WTC11 (cell line): ENCODE measurements at regions not wholly inside any gene's neighbourhood (a gene's known extent, or its start where the extent isn't known, plus 50 kb on each side); places are given as distances from the start of the nearest gene placed in this dataset.

ENCODE experiments used
- ATAC-seq: fragments of 200-7000 bp; cut with Tn5 transposase; 2 replicates; pipeline ENCODE4 v1.10.0; 2021; ENCODE audit warnings: mild to moderate bottlenecking, moderate library complexity
- CTCF ChIA-PET: fragments of 300-600 bp; sonication (Branson Sonifier 250); formaldehyde crosslinking; loops from one replicate; lab custom pipeline; 2021; ENCODE audit warnings: antibody characterized with exemption; lab: Charles Lee
- POLR2A ChIA-PET: fragments of 350-600 bp; sonication (Branson Sonifier 250); formaldehyde crosslinking; loops from one replicate; lab custom pipeline; 2021; ENCODE audit warnings: antibody characterized with exemption; lab: Charles Lee
- DNase-seq: peaks from one replicate; pipeline ENCODE4 v3.0.0; 2021; ENCODE audit warnings: low spot score
- H3K27ac Mint-ChIP-seq: 2 replicates; pipeline ENCODE4 v1.8.0; 2021; ENCODE audit warnings: mixed read lengths
- H3K27me3 Mint-ChIP-seq: 2 replicates; pipeline ENCODE4 v1.8.0; 2021; ENCODE audit warnings: low read depth, mild to moderate bottlenecking, moderate library complexity, mixed read lengths
- H3K36me3 Mint-ChIP-seq: 2 replicates; pipeline ENCODE4 v1.8.0; 2021; ENCODE audit warnings: mixed read lengths
- H3K4me1 Mint-ChIP-seq: 2 replicates; pipeline ENCODE4 v1.8.0; 2022; ENCODE audit warnings: mixed read lengths
- H3K4me3 Mint-ChIP-seq: 2 replicates; pipeline ENCODE4 v1.8.0; 2021; ENCODE audit warnings: mild to moderate bottlenecking, moderate library complexity, mixed read lengths
- H3K9me3 Mint-ChIP-seq: 2 replicates; pipeline ENCODE4 v1.8.0; 2021; ENCODE audit warnings: mixed read lengths
- ATF1 ChIP-seq: sonication (generic); formaldehyde crosslinking; IDR thresholded peaks from 2 replicates; pipeline ENCODE4 v1.8.1; 2023; ENCODE audit warnings: mild to moderate bottlenecking, moderate library complexity, missing genetic modification reagents
- ELF4 ChIP-seq: sonication (generic); formaldehyde crosslinking; IDR thresholded peaks from 2 replicates; pipeline ENCODE4 v1.8.1; 2022; ENCODE audit warnings: low read depth, mild to moderate bottlenecking, moderate library complexity, missing genetic modification reagents
- ESRRA ChIP-seq: sonication (generic); formaldehyde crosslinking; IDR thresholded peaks from 2 replicates; pipeline ENCODE4 v1.8.1; 2022; ENCODE audit warnings: mild to moderate bottlenecking, missing genetic modification reagents, borderline replicate concordance
- GRHL2 ChIP-seq: fragments of 250-450 bp; sonication (Bioruptor Pico); IDR thresholded peaks from 2 replicates; pipeline ENCODE4 v1.8.0; 2022; ENCODE audit warnings: mild to moderate bottlenecking, moderate library complexity; ENCODE audit not compliant: insufficient replicate concordance, severe bottlenecking
- JAZF1 ChIP-seq: fragments of 250-450 bp; sonication (Bioruptor Pico); IDR thresholded peaks from 2 replicates; pipeline ENCODE4 v1.9.0; 2021; ENCODE audit warnings: moderate library complexity, mild to moderate bottlenecking, inconsistent platforms
- PREB ChIP-seq: sonication (generic); formaldehyde crosslinking; IDR thresholded peaks from 2 replicates; pipeline ENCODE4 v1.8.1; 2022; ENCODE audit warnings: mild to moderate bottlenecking, missing genetic modification reagents, moderate library complexity, borderline replicate concordance
- RELA ChIP-seq: sonication (generic); formaldehyde crosslinking; IDR thresholded peaks from 2 replicates; pipeline ENCODE4 v1.8.1; 2022; ENCODE audit warnings: missing genetic modification reagents, mild to moderate bottlenecking, borderline replicate concordance
- STAT6 ChIP-seq: sonication (generic); formaldehyde crosslinking; conservative IDR thresholded peaks from 2 replicates; pipeline ENCODE4 v1.8.1; 2023; ENCODE audit warnings: mild to moderate bottlenecking, low read depth, missing genetic modification reagents, moderate library complexity
- ZNF232 ChIP-seq: sonication (generic); formaldehyde crosslinking; IDR thresholded peaks from 2 replicates; pipeline ENCODE4 v1.8.0; 2022; ENCODE audit warnings: mild to moderate bottlenecking, missing genetic modification reagents
- ZNF281 ChIP-seq: sonication (generic); formaldehyde crosslinking; IDR thresholded peaks from 2 replicates; pipeline ENCODE4 v1.8.0; 2023; ENCODE audit warnings: mild to moderate bottlenecking, missing genetic modification reagents
- ZNF425 ChIP-seq: fragments of 250-450 bp; sonication (Bioruptor Pico); conservative IDR thresholded peaks from 2 replicates; pipeline ENCODE4 v1.9.0; 2021; ENCODE audit warnings: mild to moderate bottlenecking
- ZNF512 ChIP-seq: sonication (generic); formaldehyde crosslinking; IDR thresholded peaks from 2 replicates; pipeline ENCODE4 v1.8.1; 2022; ENCODE audit warnings: missing genetic modification reagents, borderline replicate concordance
- TF ChIP-seq, protein P1 (sequence below): sonication (generic); formaldehyde crosslinking; conservative IDR thresholded peaks from 2 replicates; pipeline ENCODE4 v1.8.1; 2022; ENCODE audit warnings: mild to moderate bottlenecking, missing genetic modification reagents
- TF ChIP-seq, protein P2 (sequence below): fragments of 200-600 bp; IDR thresholded peaks from 2 replicates; pipeline ENCODE4 v1.8.0; 2022; ENCODE audit warnings: antibody characterized with exemption
- TF ChIP-seq, protein P3 (sequence below): sonication (generic); formaldehyde crosslinking; IDR thresholded peaks from 2 replicates; pipeline ENCODE4 v1.8.1; 2022; ENCODE audit warnings: low read depth, missing genetic modification reagents, borderline replicate concordance

- Mint-ChIP-seq H3K4me3 (no peak overlapping the region), H3K27me3 (no peaks in the 10 kb centered on the region; the same call in none of the 2 replicates), H3K27ac (no peak overlapping the region), H3K36me3 (peaks cover 19% of the 10 kb centered on the region), H3K9me3 (peaks cover 17% of the 10 kb centered on the region), H3K4me1 (no peaks in the 10 kb centered on the region)
- POLR2A ChIA-PET = no interaction called here
- ATAC-seq (no peak), DNase-seq (no peak)
- TF ChIP-seq ZNF232 = no peak
- TF ChIP-seq JAZF1 (CRISPR knock-in tag) = no peak
- TF ChIP-seq RELA (CRISPR knock-in tag) = no peak
- no peak for TF ChIP-seq ELF4 (CRISPR knock-in tag)
- no peak for TF ChIP-seq STAT6 (CRISPR knock-in tag)
- no peak for TF ChIP-seq PREB (CRISPR knock-in tag)
- TF ChIP-seq, protein P1, sequence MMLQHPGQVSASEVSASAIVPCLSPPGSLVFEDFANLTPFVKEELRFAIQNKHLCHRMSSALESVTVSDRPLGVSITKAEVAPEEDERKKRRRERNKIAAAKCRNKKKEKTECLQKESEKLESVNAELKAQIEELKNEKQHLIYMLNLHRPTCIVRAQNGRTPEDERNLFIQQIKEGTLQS = no peak
- no peak for TF ChIP-seq ZNF512 (CRISPR knock-in tag)
- TF ChIP-seq GRHL2 (CRISPR knock-in tag) = no peak
- TF ChIP-seq, protein P2, sequence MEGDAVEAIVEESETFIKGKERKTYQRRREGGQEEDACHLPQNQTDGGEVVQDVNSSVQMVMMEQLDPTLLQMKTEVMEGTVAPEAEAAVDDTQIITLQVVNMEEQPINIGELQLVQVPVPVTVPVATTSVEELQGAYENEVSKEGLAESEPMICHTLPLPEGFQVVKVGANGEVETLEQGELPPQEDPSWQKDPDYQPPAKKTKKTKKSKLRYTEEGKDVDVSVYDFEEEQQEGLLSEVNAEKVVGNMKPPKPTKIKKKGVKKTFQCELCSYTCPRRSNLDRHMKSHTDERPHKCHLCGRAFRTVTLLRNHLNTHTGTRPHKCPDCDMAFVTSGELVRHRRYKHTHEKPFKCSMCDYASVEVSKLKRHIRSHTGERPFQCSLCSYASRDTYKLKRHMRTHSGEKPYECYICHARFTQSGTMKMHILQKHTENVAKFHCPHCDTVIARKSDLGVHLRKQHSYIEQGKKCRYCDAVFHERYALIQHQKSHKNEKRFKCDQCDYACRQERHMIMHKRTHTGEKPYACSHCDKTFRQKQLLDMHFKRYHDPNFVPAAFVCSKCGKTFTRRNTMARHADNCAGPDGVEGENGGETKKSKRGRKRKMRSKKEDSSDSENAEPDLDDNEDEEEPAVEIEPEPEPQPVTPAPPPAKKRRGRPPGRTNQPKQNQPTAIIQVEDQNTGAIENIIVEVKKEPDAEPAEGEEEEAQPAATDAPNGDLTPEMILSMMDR = no peak
- CTCF ChIA-PET = no interaction called here
Observed at GRCh38 chrY:21600170-21600569, 65.5 kb downstream of the RBMY1A1 start.

DNA sequence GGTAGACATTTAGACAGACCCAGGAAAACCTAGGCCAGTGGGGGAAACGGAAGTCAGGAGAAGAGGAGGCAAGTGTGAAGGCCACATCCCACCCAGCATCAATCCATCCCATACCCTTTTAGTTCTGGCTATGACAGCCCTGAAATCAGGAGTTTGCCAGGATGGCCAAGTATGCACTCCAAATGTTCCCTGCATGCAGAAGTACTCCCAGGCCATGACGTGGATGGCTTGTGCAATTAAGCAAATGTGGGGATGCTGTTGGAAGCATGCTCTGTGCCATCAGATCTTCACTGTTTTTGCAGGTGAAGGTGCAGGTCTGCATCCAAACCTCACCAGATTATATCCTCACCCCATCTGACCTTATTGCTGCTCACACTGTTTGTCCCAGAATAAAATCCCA lies 66.8 kb downstream of the RBMY1A1 start:
- POLR2A ChIA-PET = no interaction called here
- TF ChIP-seq ESRRA (CRISPR knock-in tag) (no peak), ZNF425 (no peak), ATF1 (CRISPR knock-in tag) (no peak), ZNF281 (CRISPR knock-in tag) (no peak)
- TF ChIP-seq, protein P3, sequence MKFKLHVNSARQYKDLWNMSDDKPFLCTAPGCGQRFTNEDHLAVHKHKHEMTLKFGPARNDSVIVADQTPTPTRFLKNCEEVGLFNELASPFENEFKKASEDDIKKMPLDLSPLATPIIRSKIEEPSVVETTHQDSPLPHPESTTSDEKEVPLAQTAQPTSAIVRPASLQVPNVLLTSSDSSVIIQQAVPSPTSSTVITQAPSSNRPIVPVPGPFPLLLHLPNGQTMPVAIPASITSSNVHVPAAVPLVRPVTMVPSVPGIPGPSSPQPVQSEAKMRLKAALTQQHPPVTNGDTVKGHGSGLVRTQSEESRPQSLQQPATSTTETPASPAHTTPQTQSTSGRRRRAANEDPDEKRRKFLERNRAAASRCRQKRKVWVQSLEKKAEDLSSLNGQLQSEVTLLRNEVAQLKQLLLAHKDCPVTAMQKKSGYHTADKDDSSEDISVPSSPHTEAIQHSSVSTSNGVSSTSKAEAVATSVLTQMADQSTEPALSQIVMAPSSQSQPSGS (CRISPR knock-in tag) = no peak
- no peaks in the 10 kb centered on the region for H3K4me1 Mint-ChIP-seq
- CTCF ChIA-PET = no interaction called here
- ATAC-seq = no peak
- no peak for DNase-seq
- H3K27ac Mint-ChIP-seq = no peak overlapping the region
- H3K36me3 Mint-ChIP-seq = peaks cover 23% of the 10 kb centered on the region
- peaks cover 16% of the 10 kb centered on the region for H3K9me3 Mint-ChIP-seq
- no peak overlapping the region for H3K4me3 Mint-ChIP-seq
- no peaks in the 10 kb centered on the region; the same call in none of the 2 replicates for H3K27me3 Mint-ChIP-seq
